ENCODE measurements at regions not wholly inside any gene's neighbourhood (a gene's known extent, or its start where the extent isn't known, plus 50 kb on each side); places are given as distances from the start of the nearest gene placed in this dataset.
"Not testable (repeated sequence)": the region's sequence is repeated elsewhere in the genome, so short reads cannot be mapped to it uniquely, and the experiment has no call there.

- TF ChIP-seq EZH2 (IDR thresholded peaks at IDR 0.05; ENCODE audit: low read length, unreplicated experiment) = not testable (repeated sequence)
- TF ChIP-seq, protein P1, sequence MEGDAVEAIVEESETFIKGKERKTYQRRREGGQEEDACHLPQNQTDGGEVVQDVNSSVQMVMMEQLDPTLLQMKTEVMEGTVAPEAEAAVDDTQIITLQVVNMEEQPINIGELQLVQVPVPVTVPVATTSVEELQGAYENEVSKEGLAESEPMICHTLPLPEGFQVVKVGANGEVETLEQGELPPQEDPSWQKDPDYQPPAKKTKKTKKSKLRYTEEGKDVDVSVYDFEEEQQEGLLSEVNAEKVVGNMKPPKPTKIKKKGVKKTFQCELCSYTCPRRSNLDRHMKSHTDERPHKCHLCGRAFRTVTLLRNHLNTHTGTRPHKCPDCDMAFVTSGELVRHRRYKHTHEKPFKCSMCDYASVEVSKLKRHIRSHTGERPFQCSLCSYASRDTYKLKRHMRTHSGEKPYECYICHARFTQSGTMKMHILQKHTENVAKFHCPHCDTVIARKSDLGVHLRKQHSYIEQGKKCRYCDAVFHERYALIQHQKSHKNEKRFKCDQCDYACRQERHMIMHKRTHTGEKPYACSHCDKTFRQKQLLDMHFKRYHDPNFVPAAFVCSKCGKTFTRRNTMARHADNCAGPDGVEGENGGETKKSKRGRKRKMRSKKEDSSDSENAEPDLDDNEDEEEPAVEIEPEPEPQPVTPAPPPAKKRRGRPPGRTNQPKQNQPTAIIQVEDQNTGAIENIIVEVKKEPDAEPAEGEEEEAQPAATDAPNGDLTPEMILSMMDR (conservative IDR thresholded peaks at IDR 0.05; ENCODE audit: low read depth, low read length) = not testable (repeated sequence)
These were observed 174.3 kb upstream of the PLGLB2 start for GRCh38 chr2:87573386-87574192.

Data from PC-3 (cell line).